KMS-11 (cell line): ENCODE measurements at regions not wholly inside any gene's neighbourhood (a gene's known extent, or its start where the extent isn't known, plus 50 kb on each side); places are given as distances from the start of the nearest gene placed in this dataset.

ENCODE experiments used
- H2AFZ ChIP-seq: fragments of 200-600 bp; sonication (generic); 2 replicates; pipeline ENCODE4 v1.6.1; 2016; ENCODE audit warnings: antibody characterized with exemption, mixed run types, low read depth
- H3K27ac ChIP-seq: fragments of 200-600 bp; sonication (generic); 2 replicates; pipeline ENCODE4 v1.6.1; 2016; ENCODE audit warnings: mild to moderate bottlenecking, mixed run types
- H3K27me3 ChIP-seq: fragments of 200-600 bp; sonication (generic); 2 replicates; pipeline ENCODE4 v1.6.1; 2017; ENCODE audit warnings: mild to moderate bottlenecking, low read depth, mixed run types, moderate library complexity; ENCODE audit not compliant: insufficient read depth
- H3K36me3 ChIP-seq: fragments of 200-600 bp; sonication (generic); 2 replicates; pipeline ENCODE4 v1.6.1; 2017; ENCODE audit warnings: mild to moderate bottlenecking, mixed run types; ENCODE audit not compliant: insufficient read depth
- H3K4me1 ChIP-seq: fragments of 200-600 bp; sonication (generic); 2 replicates; pipeline ENCODE4 v1.6.1; 2016; ENCODE audit warnings: mild to moderate bottlenecking, low read depth, mixed run types; ENCODE audit not compliant: poor library complexity, severe bottlenecking
- H3K4me2 ChIP-seq: fragments of 200-600 bp; sonication (generic); 2 replicates; pipeline ENCODE4 v1.7.0; 2016; ENCODE audit warnings: mild to moderate bottlenecking, mixed run types
- H3K4me3 ChIP-seq: fragments of 200-600 bp; sonication (generic); IDR thresholded peaks from 2 replicates; pipeline ENCODE4 v1.6.1; 2017; ENCODE audit warnings: low read depth, low read length, mixed read lengths; ENCODE audit not compliant: insufficient read depth
- H3K79me2 ChIP-seq: fragments of 200-600 bp; sonication (generic); 2 replicates; pipeline ENCODE4 v1.6.1; 2016; ENCODE audit warnings: low read depth, mixed run types; ENCODE audit not compliant: insufficient read depth
- H3K9ac ChIP-seq: fragments of 200-600 bp; sonication (generic); 2 replicates; pipeline ENCODE4 v1.6.1; 2016; ENCODE audit warnings: mild to moderate bottlenecking, mixed run types
- H4K20me1 ChIP-seq: fragments of 200-600 bp; sonication (generic); 2 replicates; pipeline ENCODE4 v1.6.1; 2016; ENCODE audit warnings: mild to moderate bottlenecking, mixed run types; ENCODE audit not compliant: insufficient read depth
- CTCF ChIP-seq: fragments of 200-600 bp; sonication (generic); conservative IDR thresholded peaks from 2 replicates; pipeline ENCODE4 v1.6.1; 2017; ENCODE audit warnings: low read depth, mild to moderate bottlenecking, antibody characterized with exemption, low read length, moderate library complexity, mixed read lengths

- H3K9ac ChIP-seq, result no peak overlapping the region
- no peaks in the 10 kb centered on the region for H4K20me1 ChIP-seq
- H3K4me1 ChIP-seq, result no peaks in the 10 kb centered on the region
- no peak overlapping the region for H3K27ac ChIP-seq
- H3K4me2 ChIP-seq, result no peak overlapping the region
- no peak overlapping the region for H3K4me3 ChIP-seq
- H2AFZ ChIP-seq, result no peak overlapping the region
- TF ChIP-seq CTCF, result no peak
- no peaks in the 10 kb centered on the region for H3K36me3 ChIP-seq
- H3K79me2 ChIP-seq, result no peaks in the 10 kb centered on the region
- H3K27me3 ChIP-seq, result no peaks in the 10 kb centered on the region
These were observed 236.3 kb upstream of the NAV3 start for GRCh38 chr12:77594366-77594765.

DNA sequence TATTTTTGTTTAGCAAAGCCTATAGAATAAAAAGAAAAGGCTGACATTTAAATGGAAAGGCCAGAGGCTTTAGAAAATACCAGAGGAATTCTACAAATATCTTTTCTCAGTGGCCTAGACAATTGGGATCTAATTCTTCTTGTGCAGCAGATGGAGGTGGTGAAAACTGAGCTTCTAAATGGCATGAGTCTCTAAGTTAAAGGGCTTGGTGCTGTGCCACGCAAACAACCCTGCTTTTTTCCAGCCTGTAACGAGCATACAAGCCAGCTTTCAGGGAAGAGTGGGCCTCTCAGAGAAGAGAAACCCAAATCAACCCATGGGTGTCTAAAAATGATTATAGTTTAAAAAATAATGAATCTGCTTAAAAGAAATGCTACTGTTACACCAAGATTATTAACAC is 237.9 kb upstream of the NAV3 start:
- Histone ChIP-seq H2AFZ (no peak overlapping the region), H3K36me3 (no peaks in the 10 kb centered on the region), H3K27me3 (no peaks in the 10 kb centered on the region), H3K4me1 (no peaks in the 10 kb centered on the region), H3K27ac (no peak overlapping the region), H3K79me2 (no peaks in the 10 kb centered on the region), H3K4me3 (no peak overlapping the region), H3K9ac (no peak overlapping the region), H4K20me1 (no peaks in the 10 kb centered on the region), H3K4me2 (no peak overlapping the region)
- no peak for TF ChIP-seq CTCF

- no peak overlapping the region for H3K27ac ChIP-seq
- no peaks in the 10 kb centered on the region for H3K27me3 ChIP-seq
- no peaks in the 10 kb centered on the region for H3K36me3 ChIP-seq
- H3K4me1 ChIP-seq, result no peaks in the 10 kb centered on the region
- no peak overlapping the region for H3K4me2 ChIP-seq
- TF ChIP-seq CTCF, result no peak
- H3K4me3 ChIP-seq, result no peak overlapping the region
- H4K20me1 ChIP-seq, result no peaks in the 10 kb centered on the region
- no peak overlapping the region for H3K9ac ChIP-seq
- no peak overlapping the region for H2AFZ ChIP-seq
- no peaks in the 10 kb centered on the region for H3K79me2 ChIP-seq
These were observed 238.5 kb upstream of the NAV3 start for GRCh38 chr12:77591959-77592743.

GRCh38 chr12:77590306-77590705 is 240.4 kb upstream of the NAV3 start:
- no peak overlapping the region for H3K4me2 ChIP-seq
- no peak overlapping the region for H3K27ac ChIP-seq
- no peaks in the 10 kb centered on the region for H3K27me3 ChIP-seq
- no peak overlapping the region for H2AFZ ChIP-seq
- no peaks in the 10 kb centered on the region for H3K36me3 ChIP-seq
- no peak overlapping the region for H3K4me3 ChIP-seq
- no peaks in the 10 kb centered on the region for H3K4me1 ChIP-seq
- H3K79me2 ChIP-seq, result no peaks in the 10 kb centered on the region
- no peak overlapping the region for H3K9ac ChIP-seq
- no peaks in the 10 kb centered on the region for H4K20me1 ChIP-seq
- no peak for TF ChIP-seq CTCF
